ENCODE measurements at regions not wholly inside any gene's neighbourhood (a gene's known extent, or its start where the extent isn't known, plus 50 kb on each side); places are given as distances from the start of the nearest gene placed in this dataset.

GRCh38 chr6:23523771-23524170 is 602.2 kb upstream of the NRSN1 start:
- FAIRE-seq (no peak), DNase-seq (ENCODE audit: low read depth, low spot score) (no peak)
- H3K27ac ChIP-seq (ENCODE audit: insufficient read depth, low read depth, low read length) = no peak overlapping the region
- no peaks in the 10 kb centered on the region for H3K9me3 ChIP-seq (replicated peaks; ENCODE audit: control insufficient read depth, insufficient read depth, low read length)
- TF ChIP-seq GATA2 (IDR thresholded peaks at IDR 0.05; ENCODE audit: insufficient read depth, insufficient read length, low read depth, low read length) (no peak), EZH2 (IDR thresholded peaks at IDR 0.05; ENCODE audit: borderline replicate concordance, low read depth, low read length, severe bottlenecking) (no peak), POLR2A (IDR thresholded peaks at IDR 0.05; ENCODE audit: low read depth, low read length) (no peak)
- no peaks in the 10 kb centered on the region for H3K4me1 ChIP-seq (ENCODE audit: control insufficient read depth, extremely low read depth, insufficient read depth, low read length)
- H4K20me1 ChIP-seq (replicated peaks; ENCODE audit: control insufficient read depth, extremely low read depth, insufficient read depth, low read length) = no peaks in the 10 kb centered on the region
- no peak overlapping the region for H2AFZ ChIP-seq (ENCODE audit: low read depth, low read length)
- no peak overlapping the region for H3K4me2 ChIP-seq (ENCODE audit: insufficient read depth, low read length)
- no peak overlapping the region for H3K4me3 ChIP-seq (replicated peaks in 1 of 3; ENCODE audit: insufficient read depth in 1 of 3, low read depth in 1 of 3, low read length in 3 of 3)
- ChIA-PET POLR2A (no interaction called here), CTCF (no interaction called here)
- H3K9me1 ChIP-seq (replicated peaks; ENCODE audit: control insufficient read depth, extremely low read depth, insufficient read depth, low read length) = no peaks in the 10 kb centered on the region
- dilution Hi-C loops (cut with MboI; ENCODE audit: extremely low pct_ligation_motif_present, low sequenced_read_pairs) (no loop called here), intact Hi-C loops (cut with micrococcal nuclease) (no loop called here)
- H3K27me3 ChIP-seq (ENCODE audit: control insufficient read depth in 2 of 2, insufficient read depth in 2 of 2, low read length in 2 of 2) = no peaks in the 10 kb centered on the region
- H3K36me3 ChIP-seq (ENCODE audit: control insufficient read depth in 2 of 2, extremely low read depth in 1 of 2, insufficient read depth in 2 of 2, low read length in 2 of 2) = no peaks in the 10 kb centered on the region
- no TSS peak for BruUV-seq (replicated peaks)
- H3K9ac ChIP-seq (replicated peaks; ENCODE audit: extremely low read depth, insufficient read depth, low read length) = no peak overlapping the region
- H3K79me2 ChIP-seq (ENCODE audit: control insufficient read depth, insufficient read depth, low read length) = no peaks in the 10 kb centered on the region

- FAIRE-seq (no peak), DNase-seq (ENCODE audit: low read depth, low spot score) (no peak)
- H3K79me2 ChIP-seq (ENCODE audit: control insufficient read depth, insufficient read depth, low read length) = no peaks in the 10 kb centered on the region
- dilution Hi-C loops (cut with MboI; ENCODE audit: extremely low pct_ligation_motif_present, low sequenced_read_pairs) (no loop called here), intact Hi-C loops (cut with micrococcal nuclease) (no loop called here)
- H2AFZ ChIP-seq (ENCODE audit: low read depth, low read length) = no peak overlapping the region
- H3K9ac ChIP-seq (replicated peaks; ENCODE audit: extremely low read depth, insufficient read depth, low read length) = no peak overlapping the region
- no peaks in the 10 kb centered on the region for H3K4me1 ChIP-seq (ENCODE audit: control insufficient read depth, extremely low read depth, insufficient read depth, low read length)
- ChIA-PET CTCF (no interaction called here), POLR2A (no interaction called here)
- no peaks in the 10 kb centered on the region for H3K9me1 ChIP-seq (replicated peaks; ENCODE audit: control insufficient read depth, extremely low read depth, insufficient read depth, low read length)
- no peaks in the 10 kb centered on the region for H3K9me3 ChIP-seq (replicated peaks; ENCODE audit: control insufficient read depth, insufficient read depth, low read length)
- no peak overlapping the region for H3K4me3 ChIP-seq (replicated peaks in 1 of 3; ENCODE audit: insufficient read depth in 1 of 3, low read depth in 1 of 3, low read length in 3 of 3)
- no peaks in the 10 kb centered on the region for H4K20me1 ChIP-seq (replicated peaks; ENCODE audit: control insufficient read depth, extremely low read depth, insufficient read depth, low read length)
- TF ChIP-seq EZH2 (IDR thresholded peaks at IDR 0.05; ENCODE audit: borderline replicate concordance, low read depth, low read length, severe bottlenecking) = no peak
- no peak for TF ChIP-seq POLR2A (IDR thresholded peaks at IDR 0.05; ENCODE audit: low read depth, low read length)
- no peak for TF ChIP-seq MYC (IDR thresholded peaks at IDR 0.05; ENCODE audit: low read depth, low read length)
- no peak for TF ChIP-seq GATA2 (IDR thresholded peaks at IDR 0.05; ENCODE audit: insufficient read depth, insufficient read length, low read depth, low read length)
- TF ChIP-seq, protein P1, sequence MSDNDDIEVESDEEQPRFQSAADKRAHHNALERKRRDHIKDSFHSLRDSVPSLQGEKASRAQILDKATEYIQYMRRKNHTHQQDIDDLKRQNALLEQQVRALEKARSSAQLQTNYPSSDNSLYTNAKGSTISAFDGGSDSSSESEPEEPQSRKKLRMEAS (IDR thresholded peaks at IDR 0.05; ENCODE audit: insufficient read depth, insufficient read length) = no peak
- TF ChIP-seq CTCF (IDR thresholded peaks at IDR 0.05; ENCODE audit: extremely low read depth in 1 of 2, insufficient read depth in 1 of 2, low read depth in 1 of 2, low read length in 2 of 2) = no peak
- TF ChIP-seq POLR2AphosphoS5 (IDR thresholded peaks at IDR 0.05; ENCODE audit: insufficient read depth, low read depth, low read length) = no peak
- TF ChIP-seq FOS (IDR thresholded peaks at IDR 0.05; ENCODE audit: borderline replicate concordance, insufficient read depth, low read length) = no peak
- TF ChIP-seq JUN (IDR thresholded peaks at IDR 0.05; ENCODE audit: borderline replicate concordance, insufficient read depth, insufficient read length, low read depth) = no peak
- no peaks in the 10 kb centered on the region for H3K36me3 ChIP-seq (ENCODE audit: control insufficient read depth in 2 of 2, extremely low read depth in 1 of 2, insufficient read depth in 2 of 2, low read length in 2 of 2)
- H3K27ac ChIP-seq (ENCODE audit: insufficient read depth, low read depth, low read length) = no peak overlapping the region
- no peak overlapping the region for H3K4me2 ChIP-seq (ENCODE audit: insufficient read depth, low read length)
- H3K27me3 ChIP-seq (ENCODE audit: control insufficient read depth in 2 of 2, insufficient read depth in 2 of 2, low read length in 2 of 2) = no peaks in the 10 kb centered on the region
- BruUV-seq (replicated peaks) = no TSS peak
Observed at GRCh38 chr6:23524548-23524947, 601.5 kb upstream of the NRSN1 start.
